ENCODE measurements at regions not wholly inside any gene's neighbourhood (a gene's known extent, or its start where the extent isn't known, plus 50 kb on each side); places are given as distances from the start of the nearest gene placed in this dataset.
"Not testable (repeated sequence)": the region's sequence is repeated elsewhere in the genome, so short reads cannot be mapped to it uniquely, and the experiment has no call there.

GRCh38 chr18:28281400-28281799 is 104.5 kb upstream of the CDH2 start:
- DNase-seq (ENCODE audit: low read depth): peak; percentile 11

GRCh38 chr18:28269750-28270149 is 92.8 kb upstream of the CDH2 start:
- peak; percentile 11 for DNase-seq (ENCODE audit: low read depth)

- DNase-seq (ENCODE audit: low read depth): peak; percentile 78
Observed at GRCh38 chr18:28267878-28268625, 91.1 kb upstream of the CDH2 start.

- DNase-seq (ENCODE audit: low read depth): no peak
Observed at GRCh38 chr18:28267276-28267675, 90.3 kb upstream of the CDH2 start.

- DNase-seq (ENCODE audit: low read depth): peak; percentile 33
Observed at GRCh38 chr18:28256166-28256565, 79.2 kb upstream of the CDH2 start.

GRCh38 chr18:28248653-28249052 is 71.7 kb upstream of the CDH2 start:
- no peak for DNase-seq (ENCODE audit: low read depth)

- not testable (repeated sequence) for DNase-seq (ENCODE audit: low read depth)
Observed at GRCh38 chr18:28240626-28241025, 63.7 kb upstream of the CDH2 start.

GRCh38 chr18:28236487-28236886 is 59.6 kb upstream of the CDH2 start:
- no peak for DNase-seq (ENCODE audit: low read depth)
